GM12892 (cell line): ENCODE measurements at regions not wholly inside any gene's neighbourhood (a gene's known extent, or its start where the extent isn't known, plus 50 kb on each side); places are given as distances from the start of the nearest gene placed in this dataset.
"Not testable (repeated sequence)": the region's sequence is repeated elsewhere in the genome, so short reads cannot be mapped to it uniquely, and the experiment has no call there.

Experiments
- POLR2AphosphoS5 ChIP-seq: IDR thresholded peaks from 2 replicates; pipeline ENCODE4 v1.6.1; 2011; ENCODE audit warnings: low read depth, low read length, control low read depth
- TAF1 ChIP-seq: IDR thresholded peaks from 2 replicates; pipeline ENCODE4 v1.6.1; 2011; ENCODE audit warnings: low read depth, mild to moderate bottlenecking, control low read depth, low read length, borderline replicate concordance

GRCh38 chr1:120994614-120995013 lies 105.0 kb downstream of the PPIAL4A start:
- TF ChIP-seq POLR2AphosphoS5, TAF1: not testable (repeated sequence)
